ENCODE measurements at regions not wholly inside any gene's neighbourhood (a gene's known extent, or its start where the extent isn't known, plus 50 kb on each side); places are given as distances from the start of the nearest gene placed in this dataset.

- TF ChIP-seq FOXM1 (IDR thresholded peaks at IDR 0.05; ENCODE audit: borderline replicate concordance) (no peak), ARNT (IDR thresholded peaks at IDR 0.05) (no peak), SP1 (IDR thresholded peaks at IDR 0.05) (no peak), ELF4 (IDR thresholded peaks at IDR 0.05) (no peak), SUZ12 (IDR thresholded peaks at IDR 0.05) (no peak), TARDBP (IDR thresholded peaks at IDR 0.05) (no peak), FOXA1 (IDR thresholded peaks at IDR 0.05) (no peak), CTBP1 (IDR thresholded peaks at IDR 0.05; ENCODE audit: borderline replicate concordance) (no peak), ZNF384 (IDR thresholded peaks at IDR 0.05) (no peak), HDGF (IDR thresholded peaks at IDR 0.05; ENCODE audit: borderline replicate concordance) (no peak), FOXK2 (IDR thresholded peaks at IDR 0.05) (no peak), L3MBTL2 (conservative IDR thresholded peaks at IDR 0.05) (no peak), NFRKB (IDR thresholded peaks at IDR 0.05) (no peak)
These were observed 118.7 kb upstream of the SMAD3 start for GRCh38 chr15:66946578-66947164.
